SK-N-MC (cell line): ENCODE measurements at regions not wholly inside any gene's neighbourhood (a gene's known extent, or its start where the extent isn't known, plus 50 kb on each side); places are given as distances from the start of the nearest gene placed in this dataset.

Source experiments
- EZH2 ChIP-seq: fragments of 200-600 bp; sonication (generic); IDR thresholded peaks from one replicate; pipeline ENCODE4 v1.6.1; 2017; ENCODE audit warnings: antibody characterized with exemption
- POLR2AphosphoS5 ChIP-seq: IDR thresholded peaks from 2 replicates; pipeline ENCODE4 v1.6.1; 2012; ENCODE audit warnings: mild to moderate bottlenecking, low read depth, low read length, borderline replicate concordance

DNA sequence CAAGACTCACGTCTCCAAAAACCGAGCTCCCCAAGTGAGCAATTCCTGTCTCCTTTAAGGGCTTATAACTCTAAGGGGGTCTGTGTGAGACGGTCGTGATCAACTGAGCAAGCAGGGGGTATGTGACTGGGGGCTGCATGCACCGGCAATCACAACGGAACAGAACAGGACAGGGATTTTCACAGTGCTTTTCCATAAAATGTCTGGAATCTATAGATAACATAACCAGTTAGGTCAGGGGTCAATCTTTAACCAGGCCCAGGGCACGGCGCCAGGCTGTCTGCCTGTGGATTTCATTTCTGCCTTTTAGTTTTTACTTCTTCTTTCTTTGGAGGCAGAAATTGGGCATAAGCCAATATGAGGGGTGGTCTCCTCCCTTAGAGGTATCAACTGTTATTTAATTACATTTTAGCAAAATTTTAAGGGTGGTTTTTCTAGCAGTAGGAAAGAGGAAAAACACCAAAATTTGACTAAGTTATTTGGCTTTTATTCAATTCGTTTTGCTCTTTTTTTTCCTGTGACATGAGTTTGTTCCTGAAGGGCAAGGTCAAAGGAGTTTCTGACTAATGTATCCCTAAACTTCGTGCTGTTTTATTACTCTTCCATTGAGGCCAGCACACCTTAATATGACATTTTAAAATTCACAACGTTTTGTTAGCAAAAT, 121.4 kb upstream of the SEC61G start:
- no peak for TF ChIP-seq EZH2
- TF ChIP-seq POLR2AphosphoS5 = no peak
